Neural progenitor cell (in vitro differentiated cells): ENCODE measurements at regions not wholly inside any gene's neighbourhood (a gene's known extent, or its start where the extent isn't known, plus 50 kb on each side); places are given as distances from the start of the nearest gene placed in this dataset.

Experiments
- EZH2 ChIP-seq: fragments of 200-600 bp; sonication (generic); IDR thresholded peaks from 2 replicates; pipeline ENCODE4 v1.6.1; 2017; ENCODE audit warnings: antibody characterized with exemption, mild to moderate bottlenecking, moderate library complexity
- EZH2phosphoT487 ChIP-seq: fragments of 200-600 bp; sonication (generic); IDR thresholded peaks from 2 replicates; pipeline ENCODE4 v1.6.1; 2017; ENCODE audit warnings: antibody characterized with exemption
- TF ChIP-seq, protein P1 (sequence below): fragments of 200-600 bp; sonication (generic); IDR thresholded peaks from 2 replicates; pipeline ENCODE4 v1.5.1; 2017; ENCODE audit warnings: antibody characterized with exemption, mild to moderate bottlenecking

- no peak for TF ChIP-seq EZH2
- TF ChIP-seq, protein P1, sequence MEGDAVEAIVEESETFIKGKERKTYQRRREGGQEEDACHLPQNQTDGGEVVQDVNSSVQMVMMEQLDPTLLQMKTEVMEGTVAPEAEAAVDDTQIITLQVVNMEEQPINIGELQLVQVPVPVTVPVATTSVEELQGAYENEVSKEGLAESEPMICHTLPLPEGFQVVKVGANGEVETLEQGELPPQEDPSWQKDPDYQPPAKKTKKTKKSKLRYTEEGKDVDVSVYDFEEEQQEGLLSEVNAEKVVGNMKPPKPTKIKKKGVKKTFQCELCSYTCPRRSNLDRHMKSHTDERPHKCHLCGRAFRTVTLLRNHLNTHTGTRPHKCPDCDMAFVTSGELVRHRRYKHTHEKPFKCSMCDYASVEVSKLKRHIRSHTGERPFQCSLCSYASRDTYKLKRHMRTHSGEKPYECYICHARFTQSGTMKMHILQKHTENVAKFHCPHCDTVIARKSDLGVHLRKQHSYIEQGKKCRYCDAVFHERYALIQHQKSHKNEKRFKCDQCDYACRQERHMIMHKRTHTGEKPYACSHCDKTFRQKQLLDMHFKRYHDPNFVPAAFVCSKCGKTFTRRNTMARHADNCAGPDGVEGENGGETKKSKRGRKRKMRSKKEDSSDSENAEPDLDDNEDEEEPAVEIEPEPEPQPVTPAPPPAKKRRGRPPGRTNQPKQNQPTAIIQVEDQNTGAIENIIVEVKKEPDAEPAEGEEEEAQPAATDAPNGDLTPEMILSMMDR = peak; percentile 14
- TF ChIP-seq EZH2phosphoT487 = no peak
Measured at GRCh38 chr4:133584714-133585113, 435.6 kb downstream of the PCDH10 start.
